Ishikawa (cell line): ENCODE measurements at regions not wholly inside any gene's neighbourhood (a gene's known extent, or its start where the extent isn't known, plus 50 kb on each side); places are given as distances from the start of the nearest gene placed in this dataset.

Experiments used
- EP300 ChIP-seq: IDR thresholded peaks from 2 replicates; pipeline ENCODE4 v1.6.1; 2012; ENCODE audit warnings: borderline replicate concordance
- REST ChIP-seq: IDR thresholded peaks from 2 replicates; pipeline ENCODE4 v1.6.1; 2012; ENCODE audit warnings: low read depth, mild to moderate bottlenecking
- TEAD4 ChIP-seq: IDR thresholded peaks from 2 replicates; pipeline ENCODE4 v1.6.1; 2012

GRCh38 chrX:25555521-25555920, 539.8 kb upstream of the ARX start:
- TF ChIP-seq EP300 (no peak), REST (no peak), TEAD4 (no peak)
